Testis (tissue), 2 donors: ENCODE measurements at regions not wholly inside any gene's neighbourhood (a gene's known extent, or its start where the extent isn't known, plus 50 kb on each side); places are given as distances from the start of the nearest gene placed in this dataset.

ENCODE experiments used
- CTCF ChIP-seq, 3 experiments: fragments of 450-650 bp in 2 of 3; fragments of 200-600 bp in 1 of 3; sonication (generic) in 1 of 3; IDR thresholded peaks; one replicate each; pipeline ENCODE4 v1.5.1; 2016 to 2019; ENCODE audit warnings: antibody characterized with exemption in 3 of 3, mild to moderate bottlenecking in 2 of 3, moderate library complexity in 1 of 3
- POLR2A ChIP-seq: fragments of 450-650 bp; IDR thresholded peaks from one replicate; pipeline ENCODE4 v1.6.1; 2017; ENCODE audit warnings: antibody characterized with exemption, mild to moderate bottlenecking, moderate library complexity

- TF ChIP-seq CTCF (IDR thresholded peaks at IDR 0.05), result no peak
- TF ChIP-seq POLR2A, result no peak
Observed at GRCh38 chr21:45343891-45344290, 56.2 kb upstream of the POFUT2 start.
